HUES6 (cell line): ENCODE measurements at regions not wholly inside any gene's neighbourhood (a gene's known extent, or its start where the extent isn't known, plus 50 kb on each side); places are given as distances from the start of the nearest gene placed in this dataset.

Experiments used
- H3K27ac ChIP-seq: 2 replicates; pipeline ENCODE4 v1.7.0; 2013; ENCODE audit warnings: low read depth, mild to moderate bottlenecking, low read length, inconsistent platforms
- H3K27me3 ChIP-seq: 2 replicates; pipeline ENCODE4 v1.6.1; 2013; ENCODE audit warnings: low read length; ENCODE audit not compliant: control insufficient read depth, insufficient read depth
- H3K36me3 ChIP-seq: 2 replicates; pipeline ENCODE4 v1.6.1; 2013; ENCODE audit warnings: low read length; ENCODE audit not compliant: control insufficient read depth, insufficient read depth
- H3K4me1 ChIP-seq: 2 replicates; pipeline ENCODE4 v1.6.1; 2013; ENCODE audit warnings: low read length; ENCODE audit not compliant: control insufficient read depth, insufficient read depth
- H3K4me3 ChIP-seq: 2 replicates; pipeline ENCODE4 v1.5.1; 2013; ENCODE audit warnings: low read depth, low read length
- H3K9ac ChIP-seq: one replicate; pipeline ENCODE4 v1.6.1; 2013; ENCODE audit warnings: mild to moderate bottlenecking, low read length
- H3K9me3 ChIP-seq: 2 replicates; pipeline ENCODE4 v1.6.1; 2013; ENCODE audit warnings: low read depth, low read length; ENCODE audit not compliant: control insufficient read depth, insufficient read depth

DNA sequence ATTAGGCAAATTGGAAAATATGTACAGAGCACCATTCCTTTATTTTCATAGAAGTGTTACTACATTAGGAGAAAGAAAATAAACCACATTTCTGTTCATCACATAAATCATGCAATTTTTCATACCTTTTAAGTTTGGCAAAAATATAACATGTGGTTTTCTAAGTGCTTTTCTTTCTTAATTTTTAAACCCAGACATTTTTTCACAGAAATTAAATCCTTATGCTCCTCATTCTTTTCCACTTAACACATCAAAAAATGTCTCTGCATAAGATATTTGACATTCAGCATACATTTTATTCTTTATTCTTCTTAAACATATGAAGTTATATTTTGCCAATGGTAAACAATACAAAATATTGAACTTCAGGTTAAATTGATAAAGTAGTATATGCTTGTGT, 826.6 kb upstream of the SLIT2 start:
- no peak overlapping the region for H3K4me3 ChIP-seq
- no peak overlapping the region for H3K27ac ChIP-seq
- peaks cover 78% of the 10 kb centered on the region for H3K27me3 ChIP-seq
- H3K9me3 ChIP-seq: peaks cover 14% of the 10 kb centered on the region
- peaks cover 2% of the 10 kb centered on the region; the same call in 1 of the 2 replicates for H3K4me1 ChIP-seq
- no peaks in the 10 kb centered on the region for H3K36me3 ChIP-seq
- H3K9ac ChIP-seq: no peak overlapping the region

DNA sequence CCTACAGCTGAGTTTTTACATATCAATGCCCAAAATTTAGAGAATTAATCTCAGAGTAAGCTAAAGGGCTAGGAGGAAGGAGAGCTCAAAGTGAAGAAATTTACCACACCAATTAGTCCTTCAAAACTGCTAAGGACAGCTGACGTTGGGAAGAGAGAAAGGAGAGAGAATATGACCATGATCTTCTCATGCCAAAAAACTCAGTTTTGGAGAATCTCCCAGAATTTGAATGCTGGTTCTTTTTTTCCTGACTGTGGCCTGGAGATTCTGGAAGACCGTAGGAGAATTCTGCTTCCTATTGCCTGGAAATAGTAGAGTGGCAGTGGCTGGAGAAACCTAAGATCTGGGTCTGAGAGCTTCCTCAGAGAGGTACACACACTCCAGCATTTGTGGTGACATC, 834.4 kb upstream of the SLIT2 start:
- Histone ChIP-seq H3K9ac (no peak overlapping the region), H3K4me1 (no peaks in the 10 kb centered on the region), H3K27ac (no peak overlapping the region), H3K36me3 (no peaks in the 10 kb centered on the region), H3K4me3 (no peak overlapping the region), H3K27me3 (peaks cover 7% of the 10 kb centered on the region; the same call in 1 of the 2 replicates), H3K9me3 (no peaks in the 10 kb centered on the region)

DNA sequence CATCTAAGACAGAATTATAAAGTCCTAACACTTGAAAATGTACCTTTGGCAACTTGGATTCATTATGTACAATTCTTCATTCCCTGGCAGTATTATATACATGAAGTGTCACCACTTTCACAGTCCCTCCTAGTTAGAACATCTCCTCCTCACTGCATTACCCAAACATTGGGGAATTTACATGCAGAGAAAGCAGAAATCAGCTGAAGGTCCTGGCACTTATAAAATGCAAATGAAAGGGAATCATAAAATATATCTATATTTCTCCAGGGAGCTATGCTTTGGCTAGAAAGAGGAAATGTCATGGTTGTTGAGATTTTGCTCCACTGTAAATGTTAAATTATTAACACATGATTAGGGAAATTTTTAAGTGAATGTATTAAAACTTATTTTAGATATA, 835.6 kb upstream of the SLIT2 start:
- Histone ChIP-seq H3K4me1 (no peaks in the 10 kb centered on the region), H3K4me3 (no peak overlapping the region), H3K9ac (no peak overlapping the region), H3K27ac (no peak overlapping the region), H3K27me3 (peaks cover 7% of the 10 kb centered on the region; the same call in 1 of the 2 replicates), H3K9me3 (no peaks in the 10 kb centered on the region), H3K36me3 (no peaks in the 10 kb centered on the region)

DNA sequence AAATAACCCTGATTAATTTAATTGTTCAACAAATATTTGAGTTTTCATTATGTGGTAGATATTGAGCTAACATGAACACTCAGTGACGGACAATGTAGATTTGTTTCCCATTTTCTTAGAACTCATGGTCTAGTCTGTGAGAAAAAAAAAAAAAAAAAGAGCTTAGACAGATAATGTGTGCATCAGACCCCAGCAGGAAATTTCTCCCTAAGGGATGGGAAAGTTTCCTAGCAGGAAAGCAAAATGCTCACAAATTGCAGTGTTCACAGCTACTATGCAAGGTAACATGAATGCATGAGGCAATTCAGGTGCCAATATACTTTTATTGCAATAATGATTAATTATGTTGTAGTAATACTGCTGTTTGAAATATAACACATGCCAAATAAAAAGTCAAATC, 843.2 kb upstream of the SLIT2 start:
- no peak overlapping the region for H3K9ac ChIP-seq
- H3K4me3 ChIP-seq: no peak overlapping the region
- H3K36me3 ChIP-seq: no peaks in the 10 kb centered on the region

DNA sequence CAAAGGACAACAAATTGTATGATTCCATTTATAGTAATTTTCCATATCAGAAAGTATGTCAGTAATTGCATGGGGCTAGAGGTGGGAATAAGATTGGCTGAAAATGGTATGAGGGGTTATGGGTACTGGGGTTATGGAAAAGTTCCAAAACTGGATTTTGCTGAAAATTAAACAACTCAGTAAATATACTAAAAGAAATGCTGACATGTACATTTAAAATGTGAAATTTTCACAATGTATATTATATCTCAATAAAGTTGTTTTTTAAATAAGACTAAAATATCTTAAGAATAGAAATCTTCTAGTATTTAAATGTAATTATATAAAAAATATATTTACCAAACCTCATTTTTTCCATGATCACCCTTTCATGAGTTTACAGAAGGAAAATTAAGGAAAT, 844.9 kb upstream of the SLIT2 start:
- Histone ChIP-seq H3K9me3 (no peaks in the 10 kb centered on the region), H3K27me3 (no peaks in the 10 kb centered on the region), H3K9ac (no peak overlapping the region)

More for the DNA sequence above, 843.2 kb upstream of the SLIT2 start:
- H3K27ac ChIP-seq: no peak overlapping the region
- H3K4me1 ChIP-seq: no peaks in the 10 kb centered on the region
- H3K9me3 ChIP-seq: no peaks in the 10 kb centered on the region
- no peaks in the 10 kb centered on the region for H3K27me3 ChIP-seq

DNA sequence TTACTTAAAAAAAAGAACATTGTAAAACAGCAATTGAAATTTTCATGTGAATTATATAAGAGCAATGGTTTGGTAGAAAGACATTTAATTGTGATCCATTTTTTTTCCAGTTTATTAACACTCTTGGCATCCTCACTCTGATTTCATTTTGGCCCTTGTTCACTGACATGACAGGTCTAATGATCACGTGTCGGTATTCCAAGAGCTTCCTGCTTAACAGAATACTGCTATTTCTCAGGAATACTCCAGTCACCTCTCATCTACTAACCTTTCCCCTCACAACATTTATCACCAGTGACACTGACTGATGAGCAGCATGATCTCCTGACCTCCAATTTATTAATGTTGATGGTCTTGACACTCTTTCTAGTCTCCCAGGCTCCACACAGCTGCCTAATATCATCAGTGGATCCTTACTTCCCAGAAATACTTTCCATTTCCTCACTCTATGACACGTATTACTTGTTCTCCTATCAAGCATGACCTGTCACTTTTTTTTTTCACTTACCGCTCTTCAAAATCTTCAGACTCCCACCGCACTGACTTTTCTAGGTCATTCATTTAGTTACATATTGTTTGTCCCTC, 847.8 kb upstream of the SLIT2 start:
- Histone ChIP-seq H3K9me3 (no peaks in the 10 kb centered on the region), H3K4me1 (no peaks in the 10 kb centered on the region), H3K27me3 (no peaks in the 10 kb centered on the region), H3K36me3 (no peaks in the 10 kb centered on the region), H3K4me3 (no peak overlapping the region), H3K9ac (no peak overlapping the region), H3K27ac (no peak overlapping the region)

More for the DNA sequence above, 844.9 kb upstream of the SLIT2 start:
- Histone ChIP-seq H3K4me3 (no peak overlapping the region), H3K27ac (no peak overlapping the region), H3K4me1 (no peaks in the 10 kb centered on the region), H3K36me3 (no peaks in the 10 kb centered on the region)

DNA sequence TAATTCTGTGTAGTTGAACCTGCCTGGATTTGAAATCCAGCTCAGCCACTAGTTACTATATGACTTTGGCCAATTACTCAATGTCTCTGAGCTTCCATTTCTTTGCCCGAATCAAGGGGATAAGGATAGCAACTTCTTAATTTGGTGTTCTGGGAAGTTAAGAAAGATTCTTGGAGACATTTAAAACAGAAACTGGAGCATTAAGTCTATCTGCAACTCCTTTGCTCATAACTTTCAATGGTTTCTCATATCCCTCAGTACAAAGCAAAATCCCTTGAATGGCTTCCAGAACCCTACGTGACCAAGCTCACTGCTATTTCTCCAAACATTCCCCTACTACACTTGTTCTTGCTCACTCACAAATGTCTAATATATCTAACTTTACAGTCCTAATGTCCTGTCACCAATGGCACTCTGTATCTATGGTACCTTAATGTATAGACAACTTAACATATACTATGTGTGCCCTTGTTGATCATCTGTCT, 849.1 kb upstream of the SLIT2 start:
- Histone ChIP-seq H3K9ac (no peak overlapping the region), H3K36me3 (no peaks in the 10 kb centered on the region), H3K27ac (no peak overlapping the region), H3K4me1 (no peaks in the 10 kb centered on the region), H3K4me3 (no peak overlapping the region), H3K27me3 (no peaks in the 10 kb centered on the region), H3K9me3 (no peaks in the 10 kb centered on the region)

DNA sequence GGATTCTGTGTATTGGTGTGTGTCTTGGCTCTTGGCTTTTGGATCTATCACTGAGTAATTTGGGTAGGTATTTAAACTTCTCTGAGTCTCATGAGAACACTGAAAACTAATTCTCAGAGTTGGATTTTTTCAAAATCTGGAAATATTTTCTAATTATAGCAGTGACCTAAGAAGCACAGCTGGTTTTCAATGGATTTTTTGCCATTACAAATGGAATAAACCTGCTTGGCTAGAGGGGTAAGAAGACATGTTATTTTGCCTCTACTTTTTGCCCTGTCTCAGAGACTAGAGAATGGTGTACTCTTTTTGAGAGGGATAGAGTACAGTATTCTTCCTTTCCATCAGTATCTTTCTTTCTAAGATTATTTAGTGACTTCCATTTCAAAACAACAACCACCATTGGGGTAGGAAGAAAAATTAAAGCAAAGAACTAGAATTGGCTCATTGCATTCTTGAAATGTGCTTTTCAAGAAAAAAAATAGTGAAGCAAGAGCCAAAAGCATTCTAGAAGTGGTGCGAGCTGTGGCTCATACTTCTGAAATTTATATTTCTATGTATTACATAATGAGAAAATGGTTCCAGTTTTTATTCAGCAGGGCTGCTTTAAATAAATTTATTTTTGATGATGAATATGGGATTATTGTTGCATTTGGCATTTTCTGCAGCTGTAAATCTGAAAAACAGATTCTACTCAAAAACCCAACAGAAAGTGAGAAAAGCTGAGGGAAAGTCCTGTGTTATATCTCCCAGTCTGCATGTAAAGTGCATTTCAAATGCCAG, 850.2 kb upstream of the SLIT2 start:
- H3K9me3 ChIP-seq: no peaks in the 10 kb centered on the region
- no peak overlapping the region for H3K27ac ChIP-seq
- H3K9ac ChIP-seq: no peak overlapping the region

DNA sequence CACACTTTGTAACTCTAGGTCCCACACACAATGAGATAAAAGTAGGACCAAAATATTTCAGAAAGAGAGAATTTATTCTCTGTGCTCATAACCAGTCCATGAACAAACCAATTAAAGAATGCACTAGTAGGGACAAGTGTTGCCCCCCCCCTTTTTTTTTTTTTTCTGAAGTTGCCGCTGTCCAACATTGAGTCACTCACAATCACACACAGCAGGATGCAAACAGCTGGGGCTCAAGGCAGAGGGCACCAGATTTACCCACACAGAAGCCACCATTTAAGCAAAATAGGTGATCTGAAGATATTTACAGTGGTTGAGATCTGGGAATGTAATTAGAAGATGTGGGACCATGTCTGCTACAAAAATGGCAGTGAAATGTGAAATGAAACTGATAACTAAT, 850.9 kb upstream of the SLIT2 start:
- no peak overlapping the region for H3K9ac ChIP-seq
- no peaks in the 10 kb centered on the region for H3K36me3 ChIP-seq
- no peaks in the 10 kb centered on the region for H3K4me1 ChIP-seq
- H3K9me3 ChIP-seq: no peaks in the 10 kb centered on the region
- no peak overlapping the region for H3K4me3 ChIP-seq
- H3K27me3 ChIP-seq: no peaks in the 10 kb centered on the region
- no peak overlapping the region for H3K27ac ChIP-seq

More for the DNA sequence above, 850.2 kb upstream of the SLIT2 start:
- H3K27me3 ChIP-seq: no peaks in the 10 kb centered on the region
- no peaks in the 10 kb centered on the region for H3K36me3 ChIP-seq
- H3K4me3 ChIP-seq: no peak overlapping the region
- no peaks in the 10 kb centered on the region for H3K4me1 ChIP-seq

DNA sequence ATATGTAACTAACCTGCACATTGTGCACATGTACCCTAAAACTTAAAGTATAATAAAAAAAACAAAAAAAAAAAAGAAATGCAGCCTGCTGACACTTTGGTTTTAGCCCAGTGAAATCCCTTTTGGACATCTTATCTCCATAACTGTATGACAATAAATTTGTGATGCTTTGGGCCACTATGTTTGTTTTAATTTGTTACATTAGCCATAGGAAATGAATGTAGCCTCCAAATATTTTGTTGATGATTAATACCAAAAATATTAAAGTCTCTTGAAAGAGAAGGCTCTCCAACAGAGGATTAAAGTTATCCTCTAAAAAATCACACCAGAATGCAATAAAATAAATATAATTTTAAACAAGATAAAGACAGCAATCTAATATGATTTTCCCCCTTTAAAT, 852.7 kb upstream of the SLIT2 start:
- no peaks in the 10 kb centered on the region for H3K9me3 ChIP-seq
- no peak overlapping the region for H3K9ac ChIP-seq
- no peak overlapping the region for H3K4me3 ChIP-seq
- H3K4me1 ChIP-seq: no peaks in the 10 kb centered on the region
- H3K36me3 ChIP-seq: no peaks in the 10 kb centered on the region
- H3K27ac ChIP-seq: no peak overlapping the region
- H3K27me3 ChIP-seq: no peaks in the 10 kb centered on the region

DNA sequence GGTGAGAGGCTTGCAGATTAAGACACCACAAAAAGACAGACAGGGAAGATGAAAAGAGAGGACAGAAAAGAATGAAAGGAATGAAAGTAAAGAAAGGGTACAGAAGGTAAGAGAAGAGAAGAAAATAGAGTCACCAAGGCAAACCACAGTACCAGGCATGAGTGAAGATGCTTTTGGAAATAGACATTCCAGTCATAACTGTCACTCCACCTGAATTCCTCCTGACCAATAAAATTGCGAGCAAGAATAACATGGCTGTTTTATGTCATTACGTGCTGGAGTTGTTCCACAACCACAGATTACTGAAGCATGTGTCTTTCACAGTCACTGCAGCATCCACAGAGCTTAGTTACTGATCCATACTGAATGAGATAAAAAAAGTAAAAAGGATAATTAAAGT, 864.9 kb upstream of the SLIT2 start:
- no peaks in the 10 kb centered on the region for H3K9me3 ChIP-seq
- H3K27me3 ChIP-seq: no peaks in the 10 kb centered on the region; the same call in 1 of the 2 replicates
- no peaks in the 10 kb centered on the region for H3K36me3 ChIP-seq
- H3K4me1 ChIP-seq: no peaks in the 10 kb centered on the region
- H3K4me3 ChIP-seq: no peak overlapping the region
- no peak overlapping the region for H3K27ac ChIP-seq
- no peak overlapping the region for H3K9ac ChIP-seq
